GM12891 (cell line): ENCODE measurements at regions not wholly inside any gene's neighbourhood (a gene's known extent, or its start where the extent isn't known, plus 50 kb on each side); places are given as distances from the start of the nearest gene placed in this dataset.

ENCODE experiments used
- POLR2A ChIP-seq: IDR thresholded peaks from 2 replicates; pipeline ENCODE4 v1.6.1; 2011; ENCODE audit warnings: low read depth, low read length, control low read depth
- POLR2AphosphoS5 ChIP-seq: IDR thresholded peaks from 2 replicates; pipeline ENCODE4 v1.6.1; 2011; ENCODE audit warnings: low read depth, low read length, control low read depth
- SPI1 ChIP-seq: IDR thresholded peaks from 2 replicates; pipeline ENCODE4 v1.6.1; 2011; ENCODE audit warnings: low read depth, low read length, control low read depth
- TAF1 ChIP-seq: IDR thresholded peaks from 2 replicates; pipeline ENCODE4 v1.6.1; 2011; ENCODE audit warnings: low read depth, low read length, control low read depth

GRCh38 chrX:143455046-143455445 is 62.2 kb downstream of the SPANXN3 start:
- TF ChIP-seq POLR2A (no peak), POLR2AphosphoS5 (no peak), TAF1 (no peak), SPI1 (no peak)
